ENCODE measurements at regions not wholly inside any gene's neighbourhood (a gene's known extent, or its start where the extent isn't known, plus 50 kb on each side); places are given as distances from the start of the nearest gene placed in this dataset.

GRCh38 chrX:150081076-150081475 is 142.8 kb upstream of the EOLA2 start:
- no peak for DNase-seq (ENCODE audit: low spot score)
- Histone ChIP-seq H3K23ac (ENCODE audit: low read depth, low read length, poor library complexity) (no peak overlapping the region), H4K91ac (ENCODE audit: low read depth, low read length, poor library complexity) (no peak overlapping the region), H3K9me3 (replicated peaks in 1 of 2; ENCODE audit: control insufficient read depth in 2 of 2, insufficient read depth in 1 of 2, low read depth in 1 of 2, low read length in 2 of 2) (no peaks in the 10 kb centered on the region), H2BK5ac (ENCODE audit: low read length) (no peak overlapping the region), H2BK15ac (ENCODE audit: low read length) (no peak overlapping the region), H3K4me3 (ENCODE audit: low read length in 2 of 2) (no peak overlapping the region), H2AFZ (ENCODE audit: low read length) (no peak overlapping the region), H3K4ac (ENCODE audit: low read length) (no peak overlapping the region), H3K18ac (ENCODE audit: low read length) (no peak overlapping the region), H3K79me1 (ENCODE audit: low read depth, low read length) (no peaks in the 10 kb centered on the region), H2BK12ac (ENCODE audit: low read length) (no peak overlapping the region), H3K4me2 (ENCODE audit: insufficient read depth, low read length, poor library complexity, severe bottlenecking) (no peak overlapping the region), H4K8ac (ENCODE audit: low read depth, low read length) (no peak overlapping the region), H3K27ac (replicated peaks; ENCODE audit: low read length) (no peak overlapping the region), H3K4me1 (ENCODE audit: control insufficient read depth in 2 of 2, insufficient read depth in 1 of 2, low read depth in 1 of 2, low read length in 2 of 2) (no peaks in the 10 kb centered on the region), H3K9ac (ENCODE audit: low read depth, low read length, poor library complexity) (no peak overlapping the region), H3K14ac (ENCODE audit: low read length) (no peak overlapping the region), H2BK120ac (ENCODE audit: low read depth, low read length) (no peak overlapping the region), H2AK5ac (ENCODE audit: low read depth, low read length) (no peak overlapping the region), H3K27me3 (ENCODE audit: control insufficient read depth in 3 of 3, insufficient read depth in 3 of 3, low read depth in 1 of 3, low read length in 3 of 3) (peaks cover 0 to 3% (median 0%) of the 10 kb centered on the region in 3 experiments), H3K36me3 (replicated peaks in 1 of 2; ENCODE audit: control insufficient read depth in 2 of 2, insufficient read depth in 2 of 2, low read length in 2 of 2) (no peaks in the 10 kb centered on the region)
- WGBS, 2 donors (ENCODE audit: extremely low coverage in 2 of 2, insufficient read length in 2 of 2, insufficient replicate concordance in 1 of 2), result no CpG with 5 or more reads among the region's 3 CpGs

- no peak overlapping the region for H3K4me2 ChIP-seq (ENCODE audit: insufficient read depth, low read length, poor library complexity, severe bottlenecking)
- H3K4me3 ChIP-seq (ENCODE audit: low read length in 2 of 2), result no peak overlapping the region
- no CpG with 5 or more reads among the region's 5 CpGs for WGBS, 2 donors (ENCODE audit: extremely low coverage in 2 of 2, insufficient read length in 2 of 2, insufficient replicate concordance in 1 of 2)
- H2BK12ac ChIP-seq (ENCODE audit: low read length), result no peak overlapping the region
- no peak overlapping the region for H2BK15ac ChIP-seq (ENCODE audit: low read length)
- H2AK5ac ChIP-seq (ENCODE audit: low read depth, low read length), result no peak overlapping the region
- no peak overlapping the region for H3K14ac ChIP-seq (ENCODE audit: low read length)
- no peaks in the 10 kb centered on the region for H3K4me1 ChIP-seq (ENCODE audit: control insufficient read depth in 2 of 2, insufficient read depth in 1 of 2, low read depth in 1 of 2, low read length in 2 of 2)
- H3K36me3 ChIP-seq (replicated peaks in 1 of 2; ENCODE audit: control insufficient read depth in 2 of 2, insufficient read depth in 2 of 2, low read length in 2 of 2), result no peaks in the 10 kb centered on the region
- H4K91ac ChIP-seq (ENCODE audit: low read depth, low read length, poor library complexity), result no peak overlapping the region
- H2BK5ac ChIP-seq (ENCODE audit: low read length), result no peak overlapping the region
- H3K18ac ChIP-seq (ENCODE audit: low read length), result no peak overlapping the region
- no peaks in the 10 kb centered on the region for H3K79me1 ChIP-seq (ENCODE audit: low read depth, low read length)
- no peak overlapping the region for H2BK120ac ChIP-seq (ENCODE audit: low read depth, low read length)
- no peak overlapping the region for H3K4ac ChIP-seq (ENCODE audit: low read length)
- no peak overlapping the region for H3K9ac ChIP-seq (ENCODE audit: low read depth, low read length, poor library complexity)
- peaks cover 0 to 8% (median 0%) of the 10 kb centered on the region in 3 experiments for H3K27me3 ChIP-seq (ENCODE audit: control insufficient read depth in 3 of 3, insufficient read depth in 3 of 3, low read depth in 1 of 3, low read length in 3 of 3)
- H4K8ac ChIP-seq (ENCODE audit: low read depth, low read length), result no peak overlapping the region
- no peak overlapping the region for H3K27ac ChIP-seq (replicated peaks; ENCODE audit: low read length)
- H3K23ac ChIP-seq (ENCODE audit: low read depth, low read length, poor library complexity), result no peak overlapping the region
- DNase-seq (ENCODE audit: low spot score), result no peak
- no peaks in the 10 kb centered on the region for H3K9me3 ChIP-seq (replicated peaks in 1 of 2; ENCODE audit: control insufficient read depth in 2 of 2, insufficient read depth in 1 of 2, low read depth in 1 of 2, low read length in 2 of 2)
- no peak overlapping the region for H2AFZ ChIP-seq (ENCODE audit: low read length)
These were observed 146.4 kb upstream of the EOLA2 start for GRCh38 chrX:150084496-150085229.

- no peaks in the 10 kb centered on the region for H3K9me3 ChIP-seq (replicated peaks in 1 of 2; ENCODE audit: control insufficient read depth in 2 of 2, insufficient read depth in 1 of 2, low read depth in 1 of 2, low read length in 2 of 2)
- no peak overlapping the region for H3K23ac ChIP-seq (ENCODE audit: low read depth, low read length, poor library complexity)
- no peak overlapping the region for H3K18ac ChIP-seq (ENCODE audit: low read length)
- DNase-seq (ENCODE audit: low spot score), result no peak
- no peak overlapping the region for H2AFZ ChIP-seq (ENCODE audit: low read length)
- no peaks in the 10 kb centered on the region for H3K36me3 ChIP-seq (replicated peaks in 1 of 2; ENCODE audit: control insufficient read depth in 2 of 2, insufficient read depth in 2 of 2, low read length in 2 of 2)
- H2BK12ac ChIP-seq (ENCODE audit: low read length), result no peak overlapping the region
- no peak overlapping the region for H2BK15ac ChIP-seq (ENCODE audit: low read length)
- H3K14ac ChIP-seq (ENCODE audit: low read length), result no peak overlapping the region
- H3K27ac ChIP-seq (replicated peaks; ENCODE audit: low read length), result no peak overlapping the region
- no peak overlapping the region for H3K9ac ChIP-seq (ENCODE audit: low read depth, low read length, poor library complexity)
- no peak overlapping the region for H3K4me3 ChIP-seq (ENCODE audit: low read length in 2 of 2)
- no peak overlapping the region for H3K4ac ChIP-seq (ENCODE audit: low read length)
- H2BK5ac ChIP-seq (ENCODE audit: low read length), result no peak overlapping the region
- no peaks in the 10 kb centered on the region for H3K79me1 ChIP-seq (ENCODE audit: low read depth, low read length)
- no peaks in the 10 kb centered on the region for H3K4me1 ChIP-seq (ENCODE audit: control insufficient read depth in 2 of 2, insufficient read depth in 1 of 2, low read depth in 1 of 2, low read length in 2 of 2)
- no peak overlapping the region for H2BK120ac ChIP-seq (ENCODE audit: low read depth, low read length)
- no CpG with 5 or more reads among the region's 1 CpG for WGBS, 2 donors (ENCODE audit: extremely low coverage in 2 of 2, insufficient read length in 2 of 2, insufficient replicate concordance in 1 of 2)
- H3K27me3 ChIP-seq (ENCODE audit: control insufficient read depth in 3 of 3, insufficient read depth in 3 of 3, low read depth in 1 of 3, low read length in 3 of 3), result peaks cover 0 to 11% (median 0%) of the 10 kb centered on the region in 3 experiments
- no peak overlapping the region for H4K8ac ChIP-seq (ENCODE audit: low read depth, low read length)
- H3K4me2 ChIP-seq (ENCODE audit: insufficient read depth, low read length, poor library complexity, severe bottlenecking), result no peak overlapping the region
- H2AK5ac ChIP-seq (ENCODE audit: low read depth, low read length), result no peak overlapping the region
- H4K91ac ChIP-seq (ENCODE audit: low read depth, low read length, poor library complexity), result no peak overlapping the region
These were observed 147.6 kb upstream of the EOLA2 start for GRCh38 chrX:150085881-150086280.

- Histone ChIP-seq H2BK5ac (ENCODE audit: low read length) (no peak overlapping the region), H2BK15ac (ENCODE audit: low read length) (no peak overlapping the region), H2AK5ac (ENCODE audit: low read depth, low read length) (no peak overlapping the region), H3K27ac (replicated peaks; ENCODE audit: low read length) (no peak overlapping the region), H3K4ac (ENCODE audit: low read length) (no peak overlapping the region), H3K79me1 (ENCODE audit: low read depth, low read length) (no peaks in the 10 kb centered on the region), H3K4me2 (ENCODE audit: insufficient read depth, low read length, poor library complexity, severe bottlenecking) (no peak overlapping the region), H3K36me3 (replicated peaks in 1 of 2; ENCODE audit: control insufficient read depth in 2 of 2, insufficient read depth in 2 of 2, low read length in 2 of 2) (no peaks in the 10 kb centered on the region), H4K8ac (ENCODE audit: low read depth, low read length) (no peak overlapping the region), H4K91ac (ENCODE audit: low read depth, low read length, poor library complexity) (no peak overlapping the region), H3K18ac (ENCODE audit: low read length) (no peak overlapping the region), H3K4me1 (ENCODE audit: control insufficient read depth in 2 of 2, insufficient read depth in 1 of 2, low read depth in 1 of 2, low read length in 2 of 2) (no peaks in the 10 kb centered on the region), H2AFZ (ENCODE audit: low read length) (no peak overlapping the region), H3K9ac (ENCODE audit: low read depth, low read length, poor library complexity) (no peak overlapping the region), H3K27me3 (ENCODE audit: control insufficient read depth in 3 of 3, insufficient read depth in 3 of 3, low read depth in 1 of 3, low read length in 3 of 3) (peaks cover 0 to 11% (median 0%) of the 10 kb centered on the region in 3 experiments), H2BK12ac (ENCODE audit: low read length) (no peak overlapping the region), H2BK120ac (ENCODE audit: low read depth, low read length) (no peak overlapping the region), H3K23ac (ENCODE audit: low read depth, low read length, poor library complexity) (no peak overlapping the region), H3K4me3 (ENCODE audit: low read length in 2 of 2) (no peak overlapping the region), H3K9me3 (replicated peaks in 1 of 2; ENCODE audit: control insufficient read depth in 2 of 2, insufficient read depth in 1 of 2, low read depth in 1 of 2, low read length in 2 of 2) (no peaks in the 10 kb centered on the region), H3K14ac (ENCODE audit: low read length) (no peak overlapping the region)
- no CpG with 5 or more reads among the region's 2 CpGs for WGBS, 2 donors (ENCODE audit: extremely low coverage in 2 of 2, insufficient read length in 2 of 2, insufficient replicate concordance in 1 of 2)
- no peak for DNase-seq (ENCODE audit: low spot score)
These were observed 148.1 kb upstream of the EOLA2 start for GRCh38 chrX:150086371-150086770.

All from neuronal stem cell (in vitro differentiated cells).